ENCODE measurements at regions not wholly inside any gene's neighbourhood (a gene's known extent, or its start where the extent isn't known, plus 50 kb on each side); places are given as distances from the start of the nearest gene placed in this dataset.

- CTCF ChIA-PET: no interaction called here
- peaks cover 11% of the 10 kb centered on the region for H3K9me3 Mint-ChIP-seq
- H3K27ac Mint-ChIP-seq: no peak overlapping the region
- POLR2A ChIA-PET: no interaction called here
- DNase-seq (ENCODE audit: low spot score) (no peak), ATAC-seq (no peak)
- H3K4me3 Mint-ChIP-seq: no peak overlapping the region
- H3K36me3 Mint-ChIP-seq: no peaks in the 10 kb centered on the region
- H3K27me3 Mint-ChIP-seq (ENCODE audit: low read depth): no peaks in the 10 kb centered on the region; the same call in 1 of the 2 replicates
- TF ChIP-seq ZBTB21 (CRISPR knock-in tag; IDR thresholded peaks at IDR 0.05; ENCODE audit: borderline replicate concordance) (no peak), FOXP1 (CRISPR knock-in tag; IDR thresholded peaks at IDR 0.05; ENCODE audit: borderline replicate concordance) (no peak), ATF1 (CRISPR knock-in tag; IDR thresholded peaks at IDR 0.05) (no peak), NR1H2 (CRISPR knock-in tag; IDR thresholded peaks at IDR 0.05) (no peak), CREB1 (CRISPR knock-in tag; IDR thresholded peaks at IDR 0.05) (no peak)
- peaks cover 3% of the 10 kb centered on the region for H3K4me1 Mint-ChIP-seq
These were observed 149.5 kb upstream of the SULF2 start for GRCh38 chr20:47934761-47935160.

GRCh38 chr20:47931443-47931842 lies 146.2 kb upstream of the SULF2 start:
- Mint-ChIP-seq H3K9me3 (peaks cover 30% of the 10 kb centered on the region), H3K36me3 (peaks cover 3% of the 10 kb centered on the region), H3K4me3 (no peak overlapping the region), H3K27ac (no peak overlapping the region), H3K27me3 (ENCODE audit: low read depth) (no peaks in the 10 kb centered on the region; the same call in 1 of the 2 replicates), H3K4me1 (peaks cover 17% of the 10 kb centered on the region)
- POLR2A ChIA-PET: interaction anchor here (0.8 kb wide), 1 partner anchor 10 kb away, joined by 3 read pairs; no protein-coding TSS in a partner anchor
- CTCF ChIA-PET: no interaction called here
- TF ChIP-seq NR1H2 (CRISPR knock-in tag; IDR thresholded peaks at IDR 0.05) (no peak), GABPB1 (CRISPR knock-in tag; IDR thresholded peaks at IDR 0.05) (no peak), KAT7 (CRISPR knock-in tag; IDR thresholded peaks at IDR 0.05; ENCODE audit: borderline replicate concordance) (no peak), SMAD4 (CRISPR knock-in tag; IDR thresholded peaks at IDR 0.05) (no peak), ZNF317 (CRISPR knock-in tag; IDR thresholded peaks at IDR 0.05; ENCODE audit: borderline replicate concordance, low read depth) (no peak), E2F5 (CRISPR knock-in tag; IDR thresholded peaks at IDR 0.05) (no peak), ERG (CRISPR knock-in tag; IDR thresholded peaks at IDR 0.05) (no peak), ZNF232 (CRISPR knock-in tag; IDR thresholded peaks at IDR 0.05) (no peak), EMX1 (CRISPR knock-in tag; IDR thresholded peaks at IDR 0.05) (no peak), ZBTB21 (CRISPR knock-in tag; IDR thresholded peaks at IDR 0.05; ENCODE audit: borderline replicate concordance) (no peak), GRHL2 (CRISPR knock-in tag; IDR thresholded peaks at IDR 0.05; ENCODE audit: insufficient replicate concordance, severe bottlenecking) (no peak), STAT6 (CRISPR knock-in tag; conservative IDR thresholded peaks at IDR 0.05; ENCODE audit: low read depth) (no peak), AFF4 (CRISPR knock-in tag; IDR thresholded peaks at IDR 0.05; ENCODE audit: borderline replicate concordance) (no peak), IRF2 (CRISPR knock-in tag; IDR thresholded peaks at IDR 0.05; ENCODE audit: borderline replicate concordance, low read depth) (no peak), FOXP4 (CRISPR knock-in tag; IDR thresholded peaks at IDR 0.05) (no peak)
- ATAC-seq (no peak), DNase-seq (ENCODE audit: low spot score) (no peak)
